Mesothelial cell of epicardium (in vitro differentiated cells): ENCODE measurements at regions not wholly inside any gene's neighbourhood (a gene's known extent, or its start where the extent isn't known, plus 50 kb on each side); places are given as distances from the start of the nearest gene placed in this dataset.
A peak's percentile ranks its signal among the peaks of the same experiment; 100 is the strongest.

Experiments used
- DNase-seq, 2 experiments: peaks; one replicate each; pipeline ENCODE4 v3.0.0; 2021; ENCODE audit warnings: low spot score in 2 of 2; ENCODE audit not compliant: unreplicated experiment in 2 of 2
- H3K27ac Mint-ChIP-seq: 2 replicates; pipeline ENCODE4 v1.8.0; 2021; ENCODE audit warnings: mixed read lengths
- H3K27me3 Mint-ChIP-seq: 2 replicates; pipeline ENCODE4 v1.8.0; 2021; ENCODE audit warnings: low read depth, mixed read lengths
- H3K36me3 Mint-ChIP-seq: 2 replicates; pipeline ENCODE4 v1.8.0; 2021; ENCODE audit warnings: mixed read lengths
- H3K4me1 Mint-ChIP-seq: 2 replicates; pipeline ENCODE4 v1.8.0; 2021; ENCODE audit warnings: mixed read lengths
- H3K4me3 Mint-ChIP-seq: 2 replicates; pipeline ENCODE4 v1.8.0; 2021; ENCODE audit warnings: mild to moderate bottlenecking, moderate library complexity, mixed read lengths
- H3K9me3 Mint-ChIP-seq: 2 replicates; pipeline ENCODE4 v1.8.0; 2021; ENCODE audit warnings: mixed read lengths
- CTCF ChIP-seq: fragments of 200-600 bp; sonication (generic); IDR thresholded peaks from one replicate; pipeline ENCODE4 v1.5.0; 2021; ENCODE audit warnings: antibody characterized with exemption; ENCODE audit not compliant: unreplicated experiment

- no peak overlapping the region for H3K4me3 Mint-ChIP-seq
Observed at GRCh38 chr12:105876396-105876927, 262.3 kb downstream of the NUAK1 start.

GRCh38 chr12:105878964-105879363, 259.8 kb downstream of the NUAK1 start:
- H3K36me3 Mint-ChIP-seq: no peaks in the 10 kb centered on the region
- peaks cover 8% of the 10 kb centered on the region for H3K9me3 Mint-ChIP-seq
- H3K4me1 Mint-ChIP-seq: peaks cover 9% of the 10 kb centered on the region
- H3K27ac Mint-ChIP-seq: no peak overlapping the region
- no peak for TF ChIP-seq CTCF
- DNase-seq: no peak
- no peak overlapping the region for H3K4me3 Mint-ChIP-seq
- H3K27me3 Mint-ChIP-seq: no peaks in the 10 kb centered on the region

More at GRCh38 chr12:105876396-105876927, 262.3 kb downstream of the NUAK1 start:
- Mint-ChIP-seq H3K36me3 (peaks cover 8% of the 10 kb centered on the region), H3K27me3 (no peaks in the 10 kb centered on the region), H3K4me1 (peaks cover 2% of the 10 kb centered on the region), H3K27ac (no peak overlapping the region), H3K9me3 (peaks cover 24% of the 10 kb centered on the region)
- no peak for TF ChIP-seq CTCF
- no peak for DNase-seq

- peaks cover 14% of the 10 kb centered on the region for H3K9me3 Mint-ChIP-seq
- no peak for TF ChIP-seq CTCF
Observed at GRCh38 chr12:105880824-105881388, 257.8 kb downstream of the NUAK1 start.

DNA sequence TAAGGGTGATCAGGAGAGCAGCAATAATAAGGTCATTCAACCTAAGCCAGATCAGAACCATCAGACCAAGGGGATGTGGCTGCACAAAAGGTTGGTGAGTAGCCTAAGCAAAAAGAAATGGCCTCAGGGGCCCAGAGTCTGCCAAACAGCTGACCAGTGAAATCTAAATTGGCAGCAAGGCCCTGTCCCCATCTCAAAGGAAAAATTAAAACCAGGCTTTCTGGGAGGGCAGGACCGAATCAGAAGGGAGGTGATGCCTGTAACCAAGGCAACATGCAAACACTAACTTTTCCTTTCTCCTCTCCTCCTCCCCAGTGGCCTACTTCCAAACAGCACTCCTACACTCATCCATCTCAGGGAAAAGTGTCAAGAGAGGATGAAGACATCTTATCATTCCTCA, 256.4 kb downstream of the NUAK1 start:
- Mint-ChIP-seq H3K27me3 (no peaks in the 10 kb centered on the region), H3K4me3 (no peak overlapping the region)

More at GRCh38 chr12:105880824-105881388, 257.8 kb downstream of the NUAK1 start:
- H3K36me3 Mint-ChIP-seq: no peaks in the 10 kb centered on the region
- H3K4me1 Mint-ChIP-seq: peaks cover 9% of the 10 kb centered on the region
- no peak overlapping the region for H3K4me3 Mint-ChIP-seq
- DNase-seq: no peak
- no peaks in the 10 kb centered on the region for H3K27me3 Mint-ChIP-seq
- H3K27ac Mint-ChIP-seq: no peak overlapping the region

DNA sequence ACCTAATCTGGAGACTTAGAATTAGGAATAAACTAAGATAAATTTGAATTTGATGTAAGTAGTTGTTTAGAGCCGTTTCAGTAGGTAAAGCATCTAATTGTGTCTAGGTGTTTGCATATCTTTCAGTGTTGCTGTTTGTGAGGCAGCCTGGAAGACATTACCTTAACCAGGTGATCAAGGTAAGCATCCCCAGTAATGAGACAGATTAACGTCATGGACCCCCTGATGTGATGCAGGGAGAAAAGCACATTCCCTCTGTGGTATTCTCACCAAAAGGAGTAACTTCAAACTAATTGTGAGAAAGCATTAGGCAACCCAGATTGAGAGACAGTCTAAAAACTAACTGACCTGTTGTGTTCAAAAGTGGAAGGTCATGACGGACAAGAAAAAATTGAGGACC, 251.6 kb downstream of the NUAK1 start:
- no peaks in the 10 kb centered on the region for H3K36me3 Mint-ChIP-seq
- no peak overlapping the region for H3K27ac Mint-ChIP-seq
- H3K9me3 Mint-ChIP-seq: peaks cover 21% of the 10 kb centered on the region
- H3K4me3 Mint-ChIP-seq: no peak overlapping the region
- no peak for DNase-seq
- H3K27me3 Mint-ChIP-seq: no peaks in the 10 kb centered on the region
- TF ChIP-seq CTCF: no peak
- H3K4me1 Mint-ChIP-seq: peaks cover 4% of the 10 kb centered on the region

More for the DNA sequence above, 256.4 kb downstream of the NUAK1 start:
- Mint-ChIP-seq H3K9me3 (peaks cover 14% of the 10 kb centered on the region), H3K27ac (peak overlapping the region; percentile 22), H3K36me3 (no peaks in the 10 kb centered on the region), H3K4me1 (peaks cover 9% of the 10 kb centered on the region)
- DNase-seq: no peak
- TF ChIP-seq CTCF: no peak
